ENCODE measurements at regions not wholly inside any gene's neighbourhood (a gene's known extent, or its start where the extent isn't known, plus 50 kb on each side); places are given as distances from the start of the nearest gene placed in this dataset.

GRCh38 chr14:78106381-78106780, 63.8 kb upstream of the NRXN3 start:
- FAIRE-seq: no peak
- DNase-seq (ENCODE audit: insufficient read length): no peak
- no peak for TF ChIP-seq POLR2A (IDR thresholded peaks at IDR 0.05; ENCODE audit: low read depth, low read length)
- TF ChIP-seq TAF1 (IDR thresholded peaks at IDR 0.05; ENCODE audit: borderline replicate concordance, low read depth, low read length): no peak
- no peak for TF ChIP-seq POLR2AphosphoS5 (IDR thresholded peaks at IDR 0.05; ENCODE audit: low read depth, low read length)

GRCh38 chr14:78107166-78107565, 63.0 kb upstream of the NRXN3 start:
- FAIRE-seq: no peak
- TF ChIP-seq POLR2A (IDR thresholded peaks at IDR 0.05; ENCODE audit: low read depth, low read length): no peak
- no peak for DNase-seq (ENCODE audit: insufficient read length)

DNA sequence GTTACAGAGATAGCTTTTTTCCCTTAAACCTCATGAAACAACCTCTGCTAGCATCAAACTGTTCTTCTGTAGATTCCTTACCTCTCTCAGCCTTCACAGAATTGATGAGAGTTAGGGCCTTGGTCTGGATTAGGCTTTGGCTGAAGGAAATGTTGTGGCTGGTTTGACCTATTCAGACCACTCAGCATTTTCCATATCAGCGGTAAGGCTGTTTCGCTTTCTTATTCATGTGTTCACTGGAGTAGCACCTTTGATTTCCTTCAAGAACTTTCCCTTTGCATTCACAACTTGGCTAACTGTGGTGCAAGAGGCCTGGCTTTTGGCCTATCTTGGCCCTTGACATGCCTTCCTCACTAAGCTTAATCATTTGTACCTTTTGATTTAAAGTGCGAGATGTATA, 50.7 kb upstream of the NRXN3 start:
- TF ChIP-seq TAF1 (IDR thresholded peaks at IDR 0.05; ENCODE audit: borderline replicate concordance, low read depth, low read length) (no peak), POLR2A (IDR thresholded peaks at IDR 0.05; ENCODE audit: low read depth, low read length) (no peak), POLR2AphosphoS5 (IDR thresholded peaks at IDR 0.05; ENCODE audit: low read depth, low read length) (no peak)
- no peak for FAIRE-seq
- no peak for DNase-seq (ENCODE audit: insufficient read length)
